ENCODE measurements at regions not wholly inside any gene's neighbourhood (a gene's known extent, or its start where the extent isn't known, plus 50 kb on each side); places are given as distances from the start of the nearest gene placed in this dataset.

DNA sequence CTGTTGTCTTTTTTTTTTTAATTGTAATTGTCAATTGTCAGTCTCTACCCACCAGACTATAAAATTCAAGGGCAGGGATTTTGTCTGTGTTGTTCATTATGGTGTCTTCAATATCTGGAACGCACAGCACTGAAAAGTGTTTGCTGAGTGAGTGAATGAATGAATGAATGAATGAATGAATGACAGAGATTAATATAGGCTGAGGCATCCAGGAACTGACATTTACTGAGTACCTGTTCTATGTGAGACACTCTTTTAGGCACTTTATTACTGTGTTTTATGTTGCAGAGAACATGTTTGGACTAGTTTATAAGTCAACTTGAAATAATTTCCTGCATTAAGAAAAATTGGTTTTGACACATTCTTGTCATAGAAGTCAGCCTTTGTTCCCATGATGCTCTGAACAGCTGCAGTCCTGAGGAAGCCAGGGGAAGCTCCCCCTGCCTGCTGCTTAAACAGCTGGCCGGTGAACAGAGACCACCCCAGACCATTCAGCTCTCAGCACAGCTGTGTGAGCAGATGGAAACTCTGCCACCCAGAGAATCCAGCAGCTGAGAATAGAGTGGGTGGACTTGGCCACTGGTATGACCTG, 160.7 kb upstream of the CCND2 start:
- TF ChIP-seq CTCF (IDR thresholded peaks at IDR 0.05) (no peak), POLR2A (IDR thresholded peaks at IDR 0.05; ENCODE audit: low read length) (no peak), RFX5 (IDR thresholded peaks at IDR 0.05) (no peak), CBX8 (IDR thresholded peaks at IDR 0.05) (no peak), ESRRA (IDR thresholded peaks at IDR 0.05; ENCODE audit: borderline replicate concordance, low read length) (no peak), ZNF302 (CRISPR knock-in tag; IDR thresholded peaks at IDR 0.05) (no peak), MAX (IDR thresholded peaks at IDR 0.05) (no peak), REST (IDR thresholded peaks at IDR 0.05) (no peak), POLR2AphosphoS2 (conservative IDR thresholded peaks at IDR 0.05; ENCODE audit: low read length) (no peak), RCOR1 (IDR thresholded peaks at IDR 0.05; ENCODE audit: low read depth, low read length) (no peak), CHD4 (IDR thresholded peaks at IDR 0.05; ENCODE audit: borderline replicate concordance) (no peak), RAD21 (conservative IDR thresholded peaks at IDR 0.05 in 1 of 2, IDR thresholded peaks at IDR 0.05 in 1 of 2) (no peak), BCL3 (IDR thresholded peaks at IDR 0.05) (no peak)
